Umbilical cord (tissue), 1 donor: ENCODE measurements at regions not wholly inside any gene's neighbourhood (a gene's known extent, or its start where the extent isn't known, plus 50 kb on each side); places are given as distances from the start of the nearest gene placed in this dataset.
A peak's percentile ranks its signal among the peaks of the same experiment; 100 is the strongest.

ENCODE experiments used
- DNase-seq: peaks from one replicate; pipeline ENCODE4 v3.0.0-alpha.2; 2015; ENCODE audit warnings: low spot score

- DNase-seq: peak; percentile 12
Observed at GRCh38 chr16:74232806-74233465, 63.7 kb upstream of the PSMD7 start.

- no peak for DNase-seq
Observed at GRCh38 chr16:74230126-74230525, 66.5 kb upstream of the PSMD7 start.

- peak; percentile 72 for DNase-seq
Observed at GRCh38 chr16:74226338-74226954, 70.2 kb upstream of the PSMD7 start.

- DNase-seq: peak; percentile 39
Observed at GRCh38 chr16:74224828-74225612, 71.6 kb upstream of the PSMD7 start.

- no peak for DNase-seq
Observed at GRCh38 chr16:74221828-74222227, 74.8 kb upstream of the PSMD7 start.

- peak; percentile 57 for DNase-seq
Observed at GRCh38 chr16:74219706-74220105, 76.9 kb upstream of the PSMD7 start.

GRCh38 chr16:74218871-74219270 lies 77.7 kb upstream of the PSMD7 start:
- DNase-seq: no peak

GRCh38 chr16:74216319-74216718 lies 80.3 kb upstream of the PSMD7 start:
- DNase-seq: peak; percentile 85

- DNase-seq: no peak
Observed at GRCh38 chr16:74215249-74215648, 81.4 kb upstream of the PSMD7 start.

GRCh38 chr16:74213372-74213771 lies 83.2 kb upstream of the PSMD7 start:
- no peak for DNase-seq

GRCh38 chr16:74210245-74210644 lies 86.4 kb upstream of the PSMD7 start:
- no peak for DNase-seq

- no peak for DNase-seq
Observed at GRCh38 chr16:74202009-74202408, 94.6 kb upstream of the PSMD7 start.

GRCh38 chr16:74201576-74201975 lies 95.0 kb upstream of the PSMD7 start:
- DNase-seq: no peak

- no peak for DNase-seq
Observed at GRCh38 chr16:74200921-74201320, 95.7 kb upstream of the PSMD7 start.

- no peak for DNase-seq
Observed at GRCh38 chr16:74199842-74200124, 96.8 kb upstream of the PSMD7 start.

GRCh38 chr16:74199066-74199841 lies 97.4 kb upstream of the PSMD7 start:
- DNase-seq: no peak

GRCh38 chr16:74192281-74192797 lies 104.3 kb upstream of the PSMD7 start:
- DNase-seq: no peak

GRCh38 chr16:74190292-74190691 lies 106.3 kb upstream of the PSMD7 start:
- no peak for DNase-seq

GRCh38 chr16:74188856-74189255 lies 107.8 kb upstream of the PSMD7 start:
- no peak for DNase-seq

GRCh38 chr16:74186561-74186971 lies 110.0 kb upstream of the PSMD7 start:
- DNase-seq: no peak

- no peak for DNase-seq
Observed at GRCh38 chr16:74184839-74185238, 111.8 kb upstream of the PSMD7 start.
